K562 (cell line): ENCODE measurements at regions not wholly inside any gene's neighbourhood (a gene's known extent, or its start where the extent isn't known, plus 50 kb on each side); places are given as distances from the start of the nearest gene placed in this dataset.

Experiments used
- LEF1 ChIP-seq: fragments of 450-650 bp; IDR thresholded peaks from 2 replicates; pipeline ENCODE4 v1.6.1; 2016; ENCODE audit warnings: mild to moderate bottlenecking
- MCM7 ChIP-seq, 2 experiments: fragments of 450-650 bp; IDR thresholded peaks; 2 replicates each; pipeline ENCODE4 v1.6.1; 2016 to 2018
- MYNN ChIP-seq, 2 experiments: sonication (generic); formaldehyde crosslinking in 1 of 2; IDR thresholded peaks; 2 replicates each; pipeline versions ENCODE4 v1.5.0 to v1.6.1; 2016 to 2020; ENCODE audit warnings: antibody characterized with exemption in 1 of 2, missing genetic modification reagents in 1 of 2
- NR3C1 ChIP-seq: sonication (generic); formaldehyde crosslinking; IDR thresholded peaks from 2 replicates; pipeline ENCODE4 v1.8.1; 2022; ENCODE audit warnings: missing genetic modification reagents
- POLR2G ChIP-seq: fragments of 200-400 bp; formaldehyde crosslinking; IDR thresholded peaks from 2 replicates; pipeline ENCODE4 v1.6.1; 2017; ENCODE audit warnings: low read depth, mild to moderate bottlenecking, antibody characterized with exemption, low read length, moderate library complexity
- RCOR1 ChIP-seq, 2 experiments: IDR thresholded peaks; 2 replicates each; pipeline ENCODE4 v1.6.1; 2012; ENCODE audit warnings: low read depth in 2 of 2, low read length in 2 of 2, borderline replicate concordance in 1 of 2, improper control_type of control experiment in 1 of 2
- STAT5A ChIP-seq: IDR thresholded peaks from 2 replicates; pipeline ENCODE4 v1.6.1; 2012; ENCODE audit warnings: low read length, inconsistent platforms, borderline replicate concordance
- TFAP4 ChIP-seq: sonication (generic); formaldehyde crosslinking; IDR thresholded peaks from 2 replicates; pipeline ENCODE4 v1.8.0; 2022; ENCODE audit warnings: missing genetic modification reagents, mild to moderate bottlenecking, moderate library complexity, borderline replicate concordance
- XRCC4 ChIP-seq: IDR thresholded peaks from one replicate; pipeline ENCODE4 v1.6.1; 2011; ENCODE audit not compliant: insufficient read depth, insufficient read length; ENCODE audit errors: extremely low read depth
- ZNF197 ChIP-seq: fragments of 200-800 bp; sonication (Bioruptor generic); IDR thresholded peaks from 2 replicates; pipeline ENCODE4 v1.6.1; 2016; ENCODE audit warnings: low read depth, missing genetic modification characterization, missing compliant biosample characterization
- TF ChIP-seq, protein P1 (sequence below): fragments of 450-650 bp; conservative IDR thresholded peaks from 2 replicates; pipeline ENCODE4 v1.6.1; 2016; ENCODE audit warnings: missing genetic modification characterization, low read depth, mild to moderate bottlenecking, missing compliant biosample characterization, moderate library complexity
- TF ChIP-seq, protein P2 (sequence below): fragments of 450-650 bp; IDR thresholded peaks from 2 replicates; pipeline ENCODE4 v1.6.1; 2018; ENCODE audit not compliant: partially characterized antibody
- TF ChIP-seq, protein P3 (sequence below): fragments of 250-450 bp; sonication (Bioruptor Pico); IDR thresholded peaks from 2 replicates; pipeline ENCODE4 v1.5.0; 2021; ENCODE audit warnings: mild to moderate bottlenecking, borderline replicate concordance

DNA sequence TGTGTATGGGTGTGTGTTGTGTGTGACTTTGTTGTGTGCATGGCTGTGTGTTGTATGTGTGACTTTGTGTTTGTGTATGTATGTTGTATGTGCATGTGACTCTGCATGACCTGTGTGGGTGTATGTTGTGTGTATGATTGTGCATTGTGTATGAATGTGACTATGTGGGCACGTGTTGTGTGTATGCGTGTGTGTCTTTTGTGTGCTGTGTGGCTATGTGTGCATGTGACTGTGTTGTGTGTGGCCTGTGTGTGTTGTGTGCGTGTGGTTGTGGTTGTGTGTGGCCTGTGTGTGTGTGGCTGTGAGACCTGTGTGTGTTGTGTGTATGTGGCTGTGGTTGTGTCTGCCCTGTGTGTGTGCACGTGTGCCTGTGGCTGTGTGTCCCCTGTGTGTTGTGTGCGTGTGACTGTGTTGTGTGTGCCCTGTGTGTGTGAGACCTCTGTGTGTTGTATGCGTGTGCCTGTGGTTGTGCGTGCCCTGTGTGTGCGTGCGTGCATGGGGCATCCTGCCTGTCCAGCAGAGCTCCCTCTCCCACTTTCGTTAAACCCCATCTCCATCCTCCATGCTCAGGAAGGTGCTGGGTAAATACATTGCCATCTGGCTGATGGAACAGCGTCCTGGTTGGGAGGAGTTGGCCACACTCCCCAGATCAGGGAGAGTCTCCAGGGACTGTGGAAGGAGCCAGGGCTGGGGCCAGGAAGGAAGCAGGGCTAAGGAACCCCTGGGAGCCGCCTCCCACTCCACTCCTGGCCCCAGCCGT lies 90.1 kb upstream of the GSE1 start (continued):
- TF ChIP-seq, protein P1, sequence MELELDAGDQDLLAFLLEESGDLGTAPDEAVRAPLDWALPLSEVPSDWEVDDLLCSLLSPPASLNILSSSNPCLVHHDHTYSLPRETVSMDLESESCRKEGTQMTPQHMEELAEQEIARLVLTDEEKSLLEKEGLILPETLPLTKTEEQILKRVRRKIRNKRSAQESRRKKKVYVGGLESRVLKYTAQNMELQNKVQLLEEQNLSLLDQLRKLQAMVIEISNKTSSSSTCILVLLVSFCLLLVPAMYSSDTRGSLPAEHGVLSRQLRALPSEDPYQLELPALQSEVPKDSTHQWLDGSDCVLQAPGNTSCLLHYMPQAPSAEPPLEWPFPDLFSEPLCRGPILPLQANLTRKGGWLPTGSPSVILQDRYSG (tag) = no peak
- TF ChIP-seq TFAP4 (CRISPR knock-in tag) = no peak
- TF ChIP-seq STAT5A = no peak
- TF ChIP-seq ZNF197 = no peak
- no peak for TF ChIP-seq RCOR1 (IDR thresholded peaks at IDR 0.05; ENCODE audit: borderline replicate concordance in 1 of 2, low read depth in 2 of 2, low read length in 2 of 2)
- no peak for TF ChIP-seq XRCC4
- no peak for TF ChIP-seq LEF1
- no peak for TF ChIP-seq MYNN (IDR thresholded peaks at IDR 0.05)
- no peak for TF ChIP-seq MYNN (CRISPR knock-in tag; IDR thresholded peaks at IDR 0.05)
- TF ChIP-seq, protein P2, sequence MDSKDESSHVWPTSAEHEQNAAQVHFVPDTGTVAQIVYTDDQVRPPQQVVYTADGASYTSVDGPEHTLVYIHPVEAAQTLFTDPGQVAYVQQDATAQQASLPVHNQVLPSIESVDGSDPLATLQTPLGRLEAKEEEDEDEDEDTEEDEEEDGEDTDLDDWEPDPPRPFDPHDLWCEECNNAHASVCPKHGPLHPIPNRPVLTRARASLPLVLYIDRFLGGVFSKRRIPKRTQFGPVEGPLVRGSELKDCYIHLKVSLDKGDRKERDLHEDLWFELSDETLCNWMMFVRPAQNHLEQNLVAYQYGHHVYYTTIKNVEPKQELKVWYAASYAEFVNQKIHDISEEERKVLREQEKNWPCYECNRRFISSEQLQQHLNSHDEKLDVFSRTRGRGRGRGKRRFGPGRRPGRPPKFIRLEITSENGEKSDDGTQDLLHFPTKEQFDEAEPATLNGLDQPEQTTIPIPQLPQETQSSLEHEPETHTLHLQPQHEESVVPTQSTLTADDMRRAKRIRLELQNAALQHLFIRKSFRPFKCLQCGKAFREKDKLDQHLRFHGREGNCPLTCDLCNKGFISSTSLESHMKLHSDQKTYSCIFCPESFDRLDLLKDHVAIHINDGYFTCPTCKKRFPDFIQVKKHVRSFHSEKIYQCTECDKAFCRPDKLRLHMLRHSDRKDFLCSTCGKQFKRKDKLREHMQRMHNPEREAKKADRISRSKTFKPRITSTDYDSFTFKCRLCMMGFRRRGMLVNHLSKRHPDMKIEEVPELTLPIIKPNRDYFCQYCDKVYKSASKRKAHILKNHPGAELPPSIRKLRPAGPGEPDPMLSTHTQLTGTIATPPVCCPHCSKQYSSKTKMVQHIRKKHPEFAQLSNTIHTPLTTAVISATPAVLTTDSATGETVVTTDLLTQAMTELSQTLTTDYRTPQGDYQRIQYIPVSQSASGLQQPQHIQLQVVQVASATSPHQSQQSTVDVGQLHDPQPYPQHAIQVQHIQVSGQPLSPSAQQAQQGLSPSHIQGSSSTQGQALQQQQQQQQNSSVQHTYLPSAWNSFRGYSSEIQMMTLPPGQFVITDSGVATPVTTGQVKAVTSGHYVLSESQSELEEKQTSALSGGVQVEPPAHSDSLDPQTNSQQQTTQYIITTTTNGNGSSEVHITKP = no peak
- no peak for TF ChIP-seq POLR2G
- TF ChIP-seq MCM7 (IDR thresholded peaks at IDR 0.05) = no peak
- TF ChIP-seq, protein P3, sequence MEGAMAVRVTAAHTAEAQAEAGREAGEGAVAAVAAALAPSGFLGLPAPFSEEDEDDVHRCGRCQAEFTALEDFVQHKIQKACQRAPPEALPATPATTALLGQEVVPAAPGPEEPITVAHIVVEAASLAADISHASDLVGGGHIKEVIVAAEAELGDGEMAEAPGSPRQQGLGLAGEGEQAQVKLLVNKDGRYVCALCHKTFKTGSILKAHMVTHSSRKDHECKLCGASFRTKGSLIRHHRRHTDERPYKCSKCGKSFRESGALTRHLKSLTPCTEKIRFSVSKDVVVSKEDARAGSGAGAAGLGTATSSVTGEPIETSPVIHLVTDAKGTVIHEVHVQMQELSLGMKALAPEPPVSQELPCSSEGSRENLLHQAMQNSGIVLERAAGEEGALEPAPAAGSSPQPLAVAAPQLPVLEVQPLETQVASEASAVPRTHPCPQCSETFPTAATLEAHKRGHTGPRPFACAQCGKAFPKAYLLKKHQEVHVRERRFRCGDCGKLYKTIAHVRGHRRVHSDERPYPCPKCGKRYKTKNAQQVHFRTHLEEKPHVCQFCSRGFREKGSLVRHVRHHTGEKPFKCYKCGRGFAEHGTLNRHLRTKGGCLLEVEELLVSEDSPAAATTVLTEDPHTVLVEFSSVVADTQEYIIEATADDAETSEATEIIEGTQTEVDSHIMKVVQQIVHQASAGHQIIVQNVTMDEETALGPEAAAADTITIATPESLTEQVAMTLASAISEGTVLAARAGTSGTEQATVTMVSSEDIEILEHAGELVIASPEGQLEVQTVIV = no peak
- no peak for TF ChIP-seq NR3C1 (CRISPR knock-in tag)
